ENCODE measurements at regions not wholly inside any gene's neighbourhood (a gene's known extent, or its start where the extent isn't known, plus 50 kb on each side); places are given as distances from the start of the nearest gene placed in this dataset.
"Not testable (repeated sequence)": the region's sequence is repeated elsewhere in the genome, so short reads cannot be mapped to it uniquely, and the experiment has no call there.

DNA sequence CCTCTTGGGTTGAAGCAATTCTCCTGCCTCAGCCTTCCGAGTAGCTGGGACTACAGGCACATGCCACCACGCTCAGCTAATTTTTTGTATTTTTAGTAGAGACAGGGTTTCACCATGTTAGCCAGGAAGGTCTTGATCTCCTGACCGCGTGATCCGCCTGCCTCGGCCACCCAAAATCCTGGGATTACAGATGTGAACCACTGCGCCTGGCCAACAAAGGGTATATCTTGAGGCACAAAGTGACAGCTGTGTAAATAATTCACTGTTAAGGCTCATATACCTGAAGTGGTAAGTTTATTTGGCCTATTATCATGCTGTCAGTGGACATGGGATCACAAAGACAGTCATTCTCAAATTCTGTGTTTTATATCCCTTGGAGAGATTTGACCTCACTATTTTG is 688.5 kb upstream of the PCDH20 start:
- not testable (repeated sequence) for H3K4me1 Mint-ChIP-seq (ENCODE audit: low read depth); H3K27me3 Mint-ChIP-seq (ENCODE audit: low read depth); H3K4me3 Mint-ChIP-seq; DNase-seq (ENCODE audit: low spot score); H3K36me3 Mint-ChIP-seq (ENCODE audit: low read depth); H3K27ac Mint-ChIP-seq
- peaks cover 22% of the 10 kb centered on the region for H3K9me3 Mint-ChIP-seq

DNA sequence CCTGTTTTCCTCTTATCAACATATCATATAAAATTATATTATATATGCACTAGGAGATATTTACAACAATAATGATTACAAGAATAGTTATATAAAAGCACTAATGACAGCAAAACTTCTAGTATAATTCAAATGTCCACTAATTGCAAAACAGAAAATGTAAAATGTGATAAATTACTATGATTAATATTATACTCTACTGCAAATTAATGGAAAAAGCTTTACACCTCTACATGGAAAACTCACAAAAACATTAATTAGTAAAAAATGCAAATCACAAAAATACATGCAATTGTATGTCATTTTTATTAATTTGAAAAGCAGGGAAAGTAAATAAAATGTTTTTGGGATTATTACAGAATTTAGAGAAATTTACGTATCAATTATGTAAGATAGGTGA is 681.0 kb upstream of the PCDH20 start:
- Mint-ChIP-seq H3K27ac (no peak overlapping the region), H3K27me3 (ENCODE audit: low read depth) (no peaks in the 10 kb centered on the region), H3K9me3 (peaks cover 22% of the 10 kb centered on the region), H3K4me1 (ENCODE audit: low read depth) (no peaks in the 10 kb centered on the region), H3K36me3 (ENCODE audit: low read depth) (no peaks in the 10 kb centered on the region), H3K4me3 (no peak overlapping the region)
- no peak for DNase-seq (ENCODE audit: low spot score)

DNA sequence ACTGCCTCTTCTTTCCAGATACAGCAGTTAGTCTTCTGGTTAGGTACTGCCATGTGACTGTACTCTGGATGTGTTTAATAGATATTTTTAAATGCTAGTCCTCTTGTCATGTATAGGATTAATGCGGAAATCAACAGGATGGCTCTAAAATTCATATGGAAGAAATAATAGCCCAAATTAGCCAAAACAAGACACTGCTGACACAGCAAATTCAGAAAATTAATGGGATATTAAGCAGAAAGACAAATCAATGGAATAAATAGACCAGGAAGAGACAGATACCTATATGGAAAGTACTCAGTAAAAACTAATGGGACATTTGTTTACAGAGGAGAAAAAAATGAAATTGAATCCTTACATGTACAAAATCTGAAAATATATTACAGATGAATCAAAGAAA is 679.3 kb upstream of the PCDH20 start:
- Mint-ChIP-seq H3K4me3 (no peak overlapping the region), H3K36me3 (ENCODE audit: low read depth) (no peaks in the 10 kb centered on the region), H3K27ac (no peak overlapping the region), H3K9me3 (peaks cover 21% of the 10 kb centered on the region), H3K27me3 (ENCODE audit: low read depth) (no peaks in the 10 kb centered on the region), H3K4me1 (ENCODE audit: low read depth) (no peaks in the 10 kb centered on the region)
- no peak for DNase-seq (ENCODE audit: low spot score)

DNA sequence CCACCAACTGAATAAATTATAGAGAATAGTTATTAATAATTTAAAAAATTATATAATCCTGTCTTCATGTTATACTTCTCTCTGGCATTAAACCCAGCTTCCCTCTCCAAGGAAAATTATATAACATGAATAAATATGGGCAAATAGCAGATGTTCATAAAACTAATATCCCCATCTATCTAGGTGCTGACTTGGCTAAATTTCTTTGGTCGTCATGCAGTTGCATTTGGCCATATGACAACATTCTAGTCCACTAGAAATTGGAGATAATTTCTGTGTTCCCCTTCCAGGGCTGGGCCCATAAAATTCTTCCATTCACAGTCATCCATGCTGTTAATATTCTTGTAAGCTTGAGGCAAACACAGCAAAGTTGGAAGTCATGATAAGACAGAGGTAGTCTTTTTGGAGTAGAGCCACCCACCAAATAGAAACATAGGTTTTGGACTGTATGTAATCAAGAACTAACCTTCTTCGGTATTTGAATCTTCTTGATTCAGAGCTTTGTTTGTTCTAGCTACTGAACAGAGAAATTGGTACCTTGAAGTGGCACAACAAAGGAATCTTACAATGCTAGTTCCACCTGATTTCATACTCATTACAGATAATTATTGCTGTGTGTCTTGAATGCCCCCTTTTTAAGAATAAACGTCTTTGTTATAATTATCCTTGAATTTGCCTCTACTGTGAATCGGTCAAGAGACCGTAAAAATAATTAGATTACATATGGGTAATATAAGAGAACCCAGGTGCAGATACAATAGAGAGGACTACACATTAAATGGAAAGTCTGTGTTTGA is 678.5 kb upstream of the PCDH20 start:
- DNase-seq (ENCODE audit: low spot score): no peak
- H3K27ac Mint-ChIP-seq: no peak overlapping the region
- peaks cover 16% of the 10 kb centered on the region for H3K9me3 Mint-ChIP-seq
- no peaks in the 10 kb centered on the region for H3K27me3 Mint-ChIP-seq (ENCODE audit: low read depth)
- H3K4me1 Mint-ChIP-seq (ENCODE audit: low read depth): no peaks in the 10 kb centered on the region
- no peak overlapping the region for H3K4me3 Mint-ChIP-seq
- H3K36me3 Mint-ChIP-seq (ENCODE audit: low read depth): no peaks in the 10 kb centered on the region

DNA sequence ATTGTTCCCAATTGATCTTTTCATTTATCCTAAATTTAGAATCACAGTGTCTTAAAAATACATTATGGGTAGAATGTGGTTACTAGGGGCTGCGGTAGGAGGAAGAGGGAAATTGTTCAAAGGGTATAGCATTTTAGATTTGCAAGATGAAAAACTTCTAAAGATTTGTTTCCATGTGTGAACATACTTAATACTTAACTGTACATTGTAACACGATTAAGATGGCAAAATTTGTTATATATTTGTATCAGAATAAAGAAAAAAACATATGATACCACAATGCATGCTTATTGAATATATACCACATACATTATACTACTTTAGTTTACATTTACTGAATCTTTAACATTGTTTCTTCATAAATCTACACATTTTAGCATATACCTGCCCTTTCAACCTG is 677.3 kb upstream of the PCDH20 start:
- Mint-ChIP-seq H3K27me3 (ENCODE audit: low read depth) (no peaks in the 10 kb centered on the region), H3K27ac (no peak overlapping the region), H3K4me3 (no peak overlapping the region), H3K9me3 (peaks cover 11% of the 10 kb centered on the region), H3K36me3 (ENCODE audit: low read depth) (no peaks in the 10 kb centered on the region), H3K4me1 (ENCODE audit: low read depth) (no peaks in the 10 kb centered on the region)
- DNase-seq (ENCODE audit: low spot score): no peak

DNA sequence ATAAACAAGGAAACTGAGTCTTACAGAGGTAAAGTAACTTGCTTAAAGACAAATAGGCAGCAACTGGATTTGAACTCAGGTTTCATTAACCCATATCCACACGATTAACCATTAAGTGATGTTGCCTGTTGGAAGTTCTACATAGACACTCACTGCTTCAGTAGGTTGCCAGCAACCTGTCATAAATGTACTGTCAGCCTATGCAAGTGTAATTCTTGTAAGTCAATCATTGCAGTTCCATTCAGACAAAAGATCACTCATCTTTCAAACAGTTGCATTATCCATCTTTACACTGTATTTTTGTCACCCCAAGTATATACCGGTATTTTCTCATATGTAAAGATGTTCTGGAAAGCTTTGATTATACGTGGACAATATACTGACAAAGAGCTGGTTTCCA is 676.9 kb upstream of the PCDH20 start:
- no peaks in the 10 kb centered on the region for H3K4me1 Mint-ChIP-seq (ENCODE audit: low read depth)
- no peaks in the 10 kb centered on the region for H3K36me3 Mint-ChIP-seq (ENCODE audit: low read depth)
- H3K27me3 Mint-ChIP-seq (ENCODE audit: low read depth): no peaks in the 10 kb centered on the region
- no peak for DNase-seq (ENCODE audit: low spot score)
- H3K4me3 Mint-ChIP-seq: no peak overlapping the region
- H3K9me3 Mint-ChIP-seq: peaks cover 11% of the 10 kb centered on the region
- no peak overlapping the region for H3K27ac Mint-ChIP-seq

DNA sequence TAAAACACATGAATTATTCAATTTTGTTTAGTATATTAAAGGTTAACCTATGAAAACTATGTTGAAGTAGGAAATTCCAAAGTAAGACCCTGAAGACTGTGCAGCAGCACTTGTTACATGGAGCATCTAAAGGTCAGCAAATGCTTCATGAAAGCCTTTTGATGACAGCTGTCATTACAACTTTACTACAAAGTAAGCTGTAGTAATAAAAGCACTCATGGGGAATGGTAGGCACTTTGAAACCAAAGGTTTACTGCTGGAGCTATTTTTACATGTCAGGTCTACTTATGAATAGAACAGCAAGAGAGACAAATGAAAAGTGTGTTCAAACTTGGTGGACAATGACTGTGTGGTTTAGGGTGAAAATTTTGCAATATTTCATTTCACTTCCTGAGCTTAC is 672.5 kb upstream of the PCDH20 start:
- no peaks in the 10 kb centered on the region for H3K4me1 Mint-ChIP-seq (ENCODE audit: low read depth)
- H3K36me3 Mint-ChIP-seq (ENCODE audit: low read depth): no peaks in the 10 kb centered on the region
- H3K9me3 Mint-ChIP-seq: peaks cover 8% of the 10 kb centered on the region
- H3K4me3 Mint-ChIP-seq: no peak overlapping the region
- no peak overlapping the region for H3K27ac Mint-ChIP-seq
- DNase-seq (ENCODE audit: low spot score): no peak
- H3K27me3 Mint-ChIP-seq (ENCODE audit: low read depth): no peaks in the 10 kb centered on the region

GRCh38 chr13:62087124-62087523 is 671.5 kb upstream of the PCDH20 start:
- H3K4me3 Mint-ChIP-seq: no peak overlapping the region
- no peaks in the 10 kb centered on the region for H3K27me3 Mint-ChIP-seq (ENCODE audit: low read depth)
- H3K27ac Mint-ChIP-seq: no peak overlapping the region
- peaks cover 4% of the 10 kb centered on the region for H3K9me3 Mint-ChIP-seq
- no peaks in the 10 kb centered on the region for H3K4me1 Mint-ChIP-seq (ENCODE audit: low read depth)
- no peak for DNase-seq (ENCODE audit: low spot score)
- H3K36me3 Mint-ChIP-seq (ENCODE audit: low read depth): no peaks in the 10 kb centered on the region

- Mint-ChIP-seq H3K27ac (no peak overlapping the region), H3K9me3 (peaks cover 4% of the 10 kb centered on the region), H3K27me3 (ENCODE audit: low read depth) (no peaks in the 10 kb centered on the region), H3K36me3 (ENCODE audit: low read depth) (no peaks in the 10 kb centered on the region), H3K4me1 (ENCODE audit: low read depth) (no peaks in the 10 kb centered on the region), H3K4me3 (no peak overlapping the region)
- DNase-seq (ENCODE audit: low spot score): no peak
These were observed 669.9 kb upstream of the PCDH20 start for GRCh38 chr13:62085337-62086229.

- H3K27ac Mint-ChIP-seq: no peak overlapping the region
- H3K9me3 Mint-ChIP-seq: peaks cover 4% of the 10 kb centered on the region
- no peak for DNase-seq (ENCODE audit: low spot score)
- H3K4me1 Mint-ChIP-seq (ENCODE audit: low read depth): no peaks in the 10 kb centered on the region
- H3K36me3 Mint-ChIP-seq (ENCODE audit: low read depth): no peaks in the 10 kb centered on the region
- H3K4me3 Mint-ChIP-seq: no peak overlapping the region
- no peaks in the 10 kb centered on the region for H3K27me3 Mint-ChIP-seq (ENCODE audit: low read depth)
These were observed 669.1 kb upstream of the PCDH20 start for GRCh38 chr13:62084728-62085127.

DNA sequence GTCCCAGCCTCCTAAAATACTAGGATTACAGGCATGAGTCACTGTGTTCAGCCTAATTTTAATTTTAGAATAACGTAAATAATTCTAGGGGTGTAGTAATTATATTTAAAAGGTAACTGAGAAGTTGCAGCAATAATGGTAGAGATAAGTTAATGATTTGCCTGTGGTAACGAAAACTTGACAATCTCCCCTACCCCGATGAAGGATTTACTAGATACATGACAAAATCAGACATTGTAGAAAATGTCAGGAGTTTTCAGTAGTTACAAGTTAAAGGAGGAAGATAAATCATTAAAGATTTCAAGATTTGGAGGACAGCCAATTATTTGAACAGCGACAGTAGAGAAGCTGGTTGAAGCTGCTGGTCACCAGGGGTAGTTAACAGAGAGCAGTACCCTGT is 652.2 kb upstream of the PCDH20 start:
- H3K36me3 Mint-ChIP-seq (ENCODE audit: low read depth): no peaks in the 10 kb centered on the region
- DNase-seq (ENCODE audit: low spot score): no peak
- H3K4me3 Mint-ChIP-seq: no peak overlapping the region
- no peak overlapping the region for H3K27ac Mint-ChIP-seq
- no peaks in the 10 kb centered on the region for H3K4me1 Mint-ChIP-seq (ENCODE audit: low read depth)
- H3K9me3 Mint-ChIP-seq: peaks cover 16% of the 10 kb centered on the region
- no peaks in the 10 kb centered on the region for H3K27me3 Mint-ChIP-seq (ENCODE audit: low read depth)

- no peak for DNase-seq (ENCODE audit: low spot score)
- no peak overlapping the region for H3K4me3 Mint-ChIP-seq
- no peaks in the 10 kb centered on the region for H3K36me3 Mint-ChIP-seq (ENCODE audit: low read depth)
- H3K9me3 Mint-ChIP-seq: peaks cover 16% of the 10 kb centered on the region
- no peaks in the 10 kb centered on the region for H3K27me3 Mint-ChIP-seq (ENCODE audit: low read depth)
- no peaks in the 10 kb centered on the region for H3K4me1 Mint-ChIP-seq (ENCODE audit: low read depth)
- no peak overlapping the region for H3K27ac Mint-ChIP-seq
These were observed 649.4 kb upstream of the PCDH20 start for GRCh38 chr13:62065016-62065415.

GRCh38 chr13:62061751-62062150 is 646.1 kb upstream of the PCDH20 start:
- Mint-ChIP-seq H3K36me3 (ENCODE audit: low read depth) (no peaks in the 10 kb centered on the region), H3K4me1 (ENCODE audit: low read depth) (no peaks in the 10 kb centered on the region), H3K27ac (no peak overlapping the region), H3K4me3 (no peak overlapping the region), H3K9me3 (peaks cover 8% of the 10 kb centered on the region), H3K27me3 (ENCODE audit: low read depth) (no peaks in the 10 kb centered on the region)
- no peak for DNase-seq (ENCODE audit: low spot score)

DNA sequence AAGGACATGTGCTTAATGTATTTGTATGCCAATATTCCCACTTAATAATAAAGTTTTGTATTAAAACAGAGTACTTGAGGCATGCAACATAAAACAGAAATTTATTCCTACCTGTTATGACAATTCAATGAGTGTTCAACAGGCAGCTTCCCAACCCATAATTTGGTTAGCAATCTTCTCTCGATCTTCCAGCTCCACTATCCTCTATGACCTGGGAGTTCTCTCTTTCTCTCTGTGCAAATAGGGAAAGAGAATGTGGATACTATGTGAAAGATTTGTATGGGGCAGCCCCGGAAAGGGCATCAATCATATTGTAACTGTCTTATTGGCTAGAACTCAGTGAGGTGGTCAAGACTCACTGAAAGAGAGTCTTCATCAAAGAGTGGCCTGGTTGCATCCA is 644.9 kb upstream of the PCDH20 start:
- no peak overlapping the region for H3K4me3 Mint-ChIP-seq
- no peaks in the 10 kb centered on the region for H3K27me3 Mint-ChIP-seq (ENCODE audit: low read depth)
- DNase-seq (ENCODE audit: low spot score): no peak
- H3K4me1 Mint-ChIP-seq (ENCODE audit: low read depth): no peaks in the 10 kb centered on the region
- peaks cover 7% of the 10 kb centered on the region for H3K9me3 Mint-ChIP-seq
- H3K27ac Mint-ChIP-seq: no peak overlapping the region
- no peaks in the 10 kb centered on the region for H3K36me3 Mint-ChIP-seq (ENCODE audit: low read depth)
